ENCODE measurements at regions not wholly inside any gene's neighbourhood (a gene's known extent, or its start where the extent isn't known, plus 50 kb on each side); places are given as distances from the start of the nearest gene placed in this dataset.

DNA sequence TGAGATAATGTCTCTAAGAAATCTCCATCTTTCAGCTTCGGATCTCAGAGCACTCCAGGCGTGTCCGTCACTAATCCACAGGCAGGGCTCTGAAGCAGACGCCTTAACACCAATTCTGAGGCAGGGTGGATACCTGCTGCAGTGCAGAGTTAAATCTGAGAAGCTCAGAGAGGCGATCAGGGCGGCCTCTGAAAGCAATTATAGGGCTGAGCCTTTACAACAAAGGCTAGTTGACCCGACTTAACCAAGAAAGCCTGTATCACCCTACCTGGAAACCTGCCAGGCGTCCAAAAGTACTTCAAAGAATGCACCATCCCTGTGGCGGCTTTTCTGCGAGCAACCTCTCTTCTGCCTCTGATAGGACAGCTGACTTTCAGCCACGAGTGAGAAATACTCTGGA is 134.8 kb upstream of the MSX2 start:
- peaks cover 0 to 4% of the 10 kb centered on the region in 2 donors for H3K27me3 ChIP-seq
- no peaks in the 10 kb centered on the region for H3K36me3 ChIP-seq
- 42 to 45% methylated on average over 11 of the region's 11 CpGs for WGBS, 2 donors
- TF ChIP-seq POLR2A (IDR thresholded peaks at IDR 0.05) (no peak), EP300 (IDR thresholded peaks at IDR 0.05) (no peak)
- TF ChIP-seq, protein P1, sequence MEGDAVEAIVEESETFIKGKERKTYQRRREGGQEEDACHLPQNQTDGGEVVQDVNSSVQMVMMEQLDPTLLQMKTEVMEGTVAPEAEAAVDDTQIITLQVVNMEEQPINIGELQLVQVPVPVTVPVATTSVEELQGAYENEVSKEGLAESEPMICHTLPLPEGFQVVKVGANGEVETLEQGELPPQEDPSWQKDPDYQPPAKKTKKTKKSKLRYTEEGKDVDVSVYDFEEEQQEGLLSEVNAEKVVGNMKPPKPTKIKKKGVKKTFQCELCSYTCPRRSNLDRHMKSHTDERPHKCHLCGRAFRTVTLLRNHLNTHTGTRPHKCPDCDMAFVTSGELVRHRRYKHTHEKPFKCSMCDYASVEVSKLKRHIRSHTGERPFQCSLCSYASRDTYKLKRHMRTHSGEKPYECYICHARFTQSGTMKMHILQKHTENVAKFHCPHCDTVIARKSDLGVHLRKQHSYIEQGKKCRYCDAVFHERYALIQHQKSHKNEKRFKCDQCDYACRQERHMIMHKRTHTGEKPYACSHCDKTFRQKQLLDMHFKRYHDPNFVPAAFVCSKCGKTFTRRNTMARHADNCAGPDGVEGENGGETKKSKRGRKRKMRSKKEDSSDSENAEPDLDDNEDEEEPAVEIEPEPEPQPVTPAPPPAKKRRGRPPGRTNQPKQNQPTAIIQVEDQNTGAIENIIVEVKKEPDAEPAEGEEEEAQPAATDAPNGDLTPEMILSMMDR (IDR thresholded peaks at IDR 0.05) = no peak
- H3K9me3 ChIP-seq = peaks cover 0 to 13% (median 0%) of the 10 kb centered on the region in 4 donors
- no peak overlapping the region for H3K4me3 ChIP-seq
- H3K27ac ChIP-seq = no peak overlapping the region
- no peaks in the 10 kb centered on the region for H3K4me1 ChIP-seq
- no peak for DNase-seq (ENCODE audit: low spot score in 2 of 2)

DNA sequence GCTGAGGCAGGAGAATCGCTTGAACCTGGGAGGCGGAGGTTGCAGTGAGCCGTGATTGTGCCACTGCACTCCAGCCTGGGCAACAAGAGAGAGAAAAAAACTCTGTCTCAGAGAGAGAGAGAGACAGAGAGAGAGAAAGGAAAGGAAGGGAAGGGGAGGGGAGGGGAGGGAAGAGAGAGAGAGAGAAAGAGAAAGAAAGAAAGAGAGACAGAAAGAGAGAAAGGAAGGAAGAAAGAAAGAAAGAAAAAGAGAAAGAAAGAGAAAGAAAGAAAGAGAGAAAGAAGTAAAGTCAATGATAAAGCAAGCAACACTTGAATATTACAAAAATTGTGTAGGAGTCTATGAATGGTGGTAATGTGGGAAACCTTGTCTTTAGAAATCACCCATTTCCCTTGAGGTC is 133.6 kb upstream of the MSX2 start:
- no peak overlapping the region for H3K27ac ChIP-seq
- TF ChIP-seq POLR2A (IDR thresholded peaks at IDR 0.05) = no peak
- TF ChIP-seq, protein P1 (IDR thresholded peaks at IDR 0.05) = no peak
- no peak for DNase-seq (ENCODE audit: low spot score in 2 of 2)
- peaks cover 0 to 9% (median 0%) of the 10 kb centered on the region in 4 donors for H3K9me3 ChIP-seq
- H3K36me3 ChIP-seq = no peaks in the 10 kb centered on the region
- WGBS, 2 donors = 63 to 88% methylated on average over 3 of the region's 3 CpGs
- no peaks in the 10 kb centered on the region for H3K4me1 ChIP-seq
- no peak overlapping the region for H3K4me3 ChIP-seq
- peaks cover 0 to 4% of the 10 kb centered on the region in 2 donors for H3K27me3 ChIP-seq

DNA sequence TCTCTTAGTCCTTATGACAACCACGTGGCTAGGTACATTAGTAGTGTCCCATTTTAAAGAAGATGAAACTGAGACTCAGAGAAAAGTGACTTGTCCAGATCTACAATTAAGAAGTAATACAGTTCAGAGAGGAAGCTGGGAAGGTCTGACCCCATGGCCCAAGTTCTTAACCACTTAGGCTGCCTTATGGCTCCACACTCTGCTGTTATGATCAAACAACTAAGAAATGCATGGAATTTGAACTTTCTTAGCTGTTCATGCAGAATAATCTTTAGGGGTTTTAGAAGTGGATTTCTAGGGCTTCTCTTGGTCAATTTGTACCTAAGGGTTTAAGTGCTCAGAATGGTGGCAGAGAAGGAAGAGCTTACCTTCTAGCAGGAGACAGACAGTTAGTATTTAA is 128.0 kb upstream of the MSX2 start:
- WGBS, 2 donors = 85 to 91% methylated on average over 1 of the region's 1 CpG
- Histone ChIP-seq H3K4me3 (no peak overlapping the region), H3K36me3 (no peaks in the 10 kb centered on the region), H3K27me3 (peaks cover 0 to 17% of the 10 kb centered on the region in 2 donors), H3K4me1 (no peaks in the 10 kb centered on the region), H3K9me3 (no peaks in the 10 kb centered on the region), H3K27ac (no peak overlapping the region)
- no peak for DNase-seq (ENCODE audit: low spot score in 2 of 2)
- TF ChIP-seq EP300 (IDR thresholded peaks at IDR 0.05) (no peak), POLR2A (IDR thresholded peaks at IDR 0.05) (no peak)
- TF ChIP-seq, protein P1 (IDR thresholded peaks at IDR 0.05) = no peak

DNA sequence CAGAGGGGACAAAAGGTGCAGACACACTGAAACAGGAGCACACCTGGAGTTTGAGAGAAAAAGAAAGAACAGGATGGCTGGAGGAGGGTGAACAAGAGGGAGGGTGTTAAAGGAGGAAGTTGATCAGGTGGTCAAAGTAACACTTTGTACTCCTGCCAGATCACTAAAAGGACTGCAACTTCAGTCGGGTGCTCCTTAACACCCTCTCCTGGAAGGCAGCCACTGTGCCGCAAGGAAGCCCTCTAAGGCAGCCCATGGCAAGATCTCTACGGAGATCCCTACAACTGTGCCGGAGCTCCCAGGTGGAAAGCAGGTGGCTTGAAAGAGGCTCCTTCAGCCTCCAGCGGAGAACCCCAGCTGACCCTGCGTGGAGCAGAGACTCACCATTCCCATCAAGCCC is 124.4 kb upstream of the MSX2 start:
- Histone ChIP-seq H3K36me3 (no peaks in the 10 kb centered on the region), H3K4me3 (no peak overlapping the region), H3K4me1 (no peaks in the 10 kb centered on the region), H3K27me3 (peaks cover 0 to 17% of the 10 kb centered on the region in 2 donors), H3K27ac (no peak overlapping the region), H3K9me3 (peaks cover 0 to 12% (median 0%) of the 10 kb centered on the region in 4 donors)
- no peak for DNase-seq (ENCODE audit: low spot score in 2 of 2)
- WGBS, 2 donors = 24 to 33% methylated on average over 6 of the region's 6 CpGs
- TF ChIP-seq EP300 (IDR thresholded peaks at IDR 0.05) = no peak
- TF ChIP-seq POLR2A (IDR thresholded peaks at IDR 0.05) = no peak
- TF ChIP-seq, protein P1 (IDR thresholded peaks at IDR 0.05) = no peak

DNA sequence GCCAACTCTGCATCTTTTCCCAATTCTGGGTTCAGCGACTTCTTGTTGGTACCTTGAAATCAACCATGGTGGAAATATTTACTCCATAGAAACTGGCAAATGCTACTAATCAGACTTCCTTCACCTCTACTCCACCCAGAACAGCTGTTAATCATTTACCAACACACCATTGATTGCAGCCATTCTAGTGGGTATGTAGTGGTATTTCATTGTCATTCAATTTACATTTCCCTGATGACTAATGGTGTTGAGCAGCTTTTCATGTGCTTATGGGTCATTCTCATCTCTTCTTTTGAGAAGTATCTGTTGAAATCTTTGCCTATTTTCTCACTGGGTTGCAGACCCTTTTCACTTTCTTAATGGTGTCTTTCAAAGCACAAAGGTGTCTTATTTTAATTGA is 122.4 kb upstream of the MSX2 start:
- Histone ChIP-seq H3K4me1 (no peaks in the 10 kb centered on the region), H3K27me3 (peaks cover 0 to 17% of the 10 kb centered on the region in 2 donors), H3K4me3 (no peak overlapping the region), H3K27ac (no peak overlapping the region), H3K9me3 (peaks cover 0 to 12% (median 0%) of the 10 kb centered on the region in 4 donors), H3K36me3 (no peaks in the 10 kb centered on the region)
- TF ChIP-seq, protein P1 (IDR thresholded peaks at IDR 0.05) = no peak
- no peak for TF ChIP-seq POLR2A (IDR thresholded peaks at IDR 0.05)
- TF ChIP-seq EP300 (IDR thresholded peaks at IDR 0.05) = no peak
- DNase-seq (ENCODE audit: low spot score in 2 of 2) = no peak
- 94 to 100% methylated on average over 1 of the region's 1 CpG for WGBS, 2 donors

Data from tibial nerve (tissue), 4 donors.